ENCODE measurements at regions not wholly inside any gene's neighbourhood (a gene's known extent, or its start where the extent isn't known, plus 50 kb on each side); places are given as distances from the start of the nearest gene placed in this dataset.

GRCh38 chr11:70930215-70930614 lies 322.2 kb downstream of the SHANK2 start:
- DNase-seq (ENCODE audit: low spot score) = no peak

DNA sequence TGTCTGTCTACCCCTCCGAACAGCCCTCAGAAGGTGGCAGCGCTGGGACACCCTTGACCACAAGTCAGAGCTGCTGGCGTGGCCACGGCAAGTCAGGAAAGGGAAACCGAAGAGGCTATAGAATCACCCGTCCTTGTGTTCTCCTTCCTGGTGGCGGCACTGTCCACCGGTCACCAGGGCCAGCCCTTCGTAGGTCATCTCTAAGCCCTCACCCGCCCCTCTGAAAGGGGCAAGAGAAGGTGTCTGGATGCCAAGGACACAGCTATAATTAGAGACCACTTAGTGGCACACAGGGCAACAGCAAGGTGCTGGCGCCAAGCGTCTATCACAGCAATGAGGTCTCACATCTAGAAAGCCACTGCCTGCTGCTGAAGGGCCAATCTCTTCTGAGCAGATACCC lies 320.9 kb downstream of the SHANK2 start:
- DNase-seq (ENCODE audit: low spot score) = no peak

DNA sequence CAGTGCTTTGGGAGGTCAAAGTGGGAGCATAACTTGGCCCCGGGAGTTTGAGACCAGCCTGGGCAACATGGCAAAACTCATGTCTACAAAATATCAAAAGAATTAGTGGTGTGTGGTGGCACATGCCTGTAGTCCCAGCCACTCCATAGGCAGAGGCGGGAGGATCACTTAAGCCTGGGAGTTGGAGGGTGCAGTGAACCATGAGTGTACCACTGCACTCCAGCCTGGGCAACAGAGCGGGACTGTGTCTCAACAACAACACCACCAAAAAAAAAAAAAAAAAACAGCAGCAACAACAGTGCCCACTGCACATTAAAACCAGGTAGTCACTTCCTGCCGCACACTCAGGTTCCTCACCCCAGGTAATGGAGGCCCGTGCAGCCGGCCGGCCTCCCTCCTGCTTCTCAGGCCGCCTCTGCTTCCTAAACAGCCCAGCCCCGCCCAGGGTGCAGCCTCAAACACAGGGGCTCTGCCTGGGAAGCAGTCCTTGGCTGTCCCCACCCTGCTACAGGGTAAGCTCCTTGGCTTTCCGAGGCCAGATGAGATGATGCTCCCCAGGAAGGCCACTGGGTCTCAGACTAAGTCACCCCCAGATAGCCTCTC lies 318.3 kb downstream of the SHANK2 start:
- no peak for DNase-seq (ENCODE audit: low spot score)

DNA sequence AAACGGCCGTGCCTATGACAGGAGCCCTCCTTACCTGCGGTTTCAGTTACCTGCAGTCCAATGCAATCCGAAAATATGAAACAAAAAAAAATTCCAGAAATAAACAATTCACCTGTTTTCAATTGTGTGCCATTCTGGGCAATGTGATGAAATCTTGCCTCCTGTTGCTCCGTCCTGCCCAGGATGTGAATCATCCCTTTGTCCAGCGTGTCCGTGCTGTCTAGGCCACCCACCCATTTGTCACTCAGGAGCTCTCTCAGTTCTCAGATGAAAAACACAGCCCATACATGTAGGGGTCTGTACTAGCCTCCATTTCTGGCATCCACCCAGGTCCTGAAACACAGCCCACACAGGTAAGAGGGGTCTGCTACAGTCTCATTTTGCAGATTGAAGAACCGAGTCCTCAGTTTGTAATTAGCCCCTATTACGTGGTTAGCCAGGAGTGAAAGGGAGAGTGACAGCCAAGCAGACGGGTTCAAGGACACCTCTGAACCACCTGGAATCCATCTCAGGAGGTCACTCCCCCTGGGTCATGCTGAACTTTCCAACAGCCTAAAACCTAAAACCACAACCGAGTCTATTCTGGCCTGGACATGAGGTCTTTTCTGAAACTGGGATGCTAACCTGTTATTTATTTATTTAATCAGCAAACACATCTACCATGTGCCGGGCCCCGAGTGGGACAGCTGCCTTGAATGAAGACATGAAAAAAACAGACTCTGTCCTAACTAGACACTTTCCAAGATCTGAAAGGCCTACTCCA lies 317.2 kb downstream of the SHANK2 start:
- no peak for DNase-seq (ENCODE audit: low spot score)

GRCh38 chr11:70942593-70942992 lies 309.8 kb downstream of the SHANK2 start:
- no peak for DNase-seq (ENCODE audit: low spot score)

DNA sequence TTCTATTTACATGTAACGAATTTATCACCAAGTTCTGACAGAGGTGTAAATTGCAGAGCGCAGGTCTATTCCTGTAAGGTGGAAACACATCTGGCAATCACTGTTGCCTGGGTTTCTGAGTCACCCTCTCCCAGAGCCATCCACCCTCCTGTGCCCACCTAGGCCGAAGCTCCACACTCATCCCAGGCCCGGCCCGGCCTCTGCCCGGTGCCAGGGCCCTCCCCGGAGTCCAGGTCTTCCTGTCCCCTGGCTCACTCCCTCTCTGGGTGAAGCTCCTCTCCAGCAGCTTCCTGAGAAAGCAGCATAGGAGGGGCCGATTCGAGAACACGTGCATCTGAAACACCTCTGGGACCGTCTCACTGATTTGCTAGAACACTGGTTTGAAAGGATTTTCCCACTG lies 308.2 kb downstream of the SHANK2 start:
- no peak for DNase-seq (ENCODE audit: low spot score)

DNA sequence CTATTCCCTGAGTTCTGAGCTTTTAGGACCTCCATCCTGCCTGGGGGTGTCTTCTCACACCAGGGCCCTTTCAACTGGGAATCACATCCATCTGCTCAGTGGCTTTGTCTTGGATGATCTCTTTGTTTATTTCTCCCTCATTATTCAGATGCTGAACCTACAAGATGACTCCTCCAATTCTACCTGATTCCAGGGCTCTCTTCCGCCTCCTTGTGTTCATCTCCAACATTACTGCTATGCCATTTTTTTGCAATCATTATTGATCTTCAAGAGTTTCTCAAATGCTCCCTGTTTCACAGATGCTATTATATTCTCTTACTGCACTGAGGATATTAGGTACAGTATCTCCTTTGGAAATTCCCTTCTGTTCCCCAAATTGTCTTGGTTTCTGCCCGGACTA lies 307.7 kb downstream of the SHANK2 start:
- DNase-seq (ENCODE audit: low spot score) = no peak

DNA sequence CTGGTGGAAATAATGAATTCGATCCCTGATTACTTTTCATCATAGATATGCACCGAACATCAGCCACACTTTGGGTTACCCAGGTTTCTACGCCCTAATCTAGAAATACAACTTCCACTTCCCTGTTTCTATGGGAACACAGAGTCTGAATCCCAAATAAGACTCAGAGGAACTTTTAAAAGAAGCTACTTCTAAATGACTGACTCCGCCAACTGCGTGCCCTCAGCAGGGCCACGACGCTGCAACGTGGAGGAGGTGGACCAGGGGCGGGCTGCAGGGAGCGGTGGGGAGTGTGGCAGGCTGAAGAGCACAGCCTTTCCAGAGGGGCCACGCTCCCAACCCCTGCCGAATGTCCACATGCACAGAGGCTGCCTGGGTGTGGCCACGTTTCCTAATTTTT lies 304.0 kb downstream of the SHANK2 start:
- DNase-seq (ENCODE audit: low spot score) = no peak

- no peak for DNase-seq (ENCODE audit: low spot score)
These were observed 303.4 kb downstream of the SHANK2 start for GRCh38 chr11:70948855-70949531.

DNA sequence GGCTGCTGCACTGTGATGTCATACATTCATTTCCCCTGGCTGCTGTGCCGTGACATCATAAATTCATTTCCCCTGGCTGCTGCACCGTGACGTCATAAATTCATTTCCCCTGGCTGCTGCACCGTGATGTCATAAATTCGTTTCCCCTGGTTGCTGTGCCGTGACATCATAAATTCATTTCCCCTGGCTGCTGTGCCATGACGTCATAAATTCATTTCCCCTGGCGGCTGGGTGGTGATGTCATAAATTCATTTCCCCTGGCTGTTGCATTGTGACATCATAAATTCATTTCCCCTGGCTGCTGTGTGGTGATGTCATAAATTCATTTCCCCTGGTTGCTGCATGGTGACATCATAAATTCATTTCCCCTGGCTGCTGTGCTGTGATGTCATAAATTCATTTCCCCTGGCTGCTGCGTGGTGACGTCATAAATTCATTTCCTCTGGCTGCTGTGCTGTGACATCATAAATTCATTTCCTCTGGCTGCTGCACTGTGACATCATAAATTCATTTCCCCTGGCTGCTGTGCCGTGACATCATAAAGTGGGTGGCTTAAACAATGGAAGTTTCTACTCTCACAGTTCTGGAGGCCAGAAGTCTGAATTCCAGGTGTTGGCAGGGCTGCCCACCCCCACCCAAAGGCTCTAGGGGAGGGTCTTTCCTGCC lies 301.1 kb downstream of the SHANK2 start:
- DNase-seq (ENCODE audit: low spot score) = no peak

GRCh38 chr11:70952191-70952590 lies 300.2 kb downstream of the SHANK2 start:
- DNase-seq (ENCODE audit: low spot score) = no peak

GRCh38 chr11:70953720-70954119 lies 298.7 kb downstream of the SHANK2 start:
- DNase-seq (ENCODE audit: low spot score) = no peak

DNA sequence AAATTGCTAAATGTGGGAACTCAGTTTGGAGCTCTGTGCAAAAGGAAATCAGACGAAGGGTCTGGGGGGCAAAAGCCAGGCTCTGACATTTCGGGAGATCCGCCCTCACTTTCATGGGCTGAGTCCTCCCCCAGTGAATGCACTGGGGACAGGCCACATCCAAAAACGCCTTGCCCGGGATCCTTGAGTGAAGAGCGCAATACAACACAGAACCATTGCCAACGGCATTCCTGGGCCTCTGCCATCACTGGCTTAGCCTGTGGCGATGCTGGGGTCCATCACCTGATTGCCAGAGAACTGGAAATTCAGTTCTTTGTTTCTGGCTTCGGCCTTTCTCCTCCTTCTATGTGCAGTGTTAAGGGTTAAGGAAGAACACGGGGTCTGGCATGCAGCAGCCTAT lies 297.9 kb downstream of the SHANK2 start:
- DNase-seq (ENCODE audit: low spot score) = no peak

Measured in LoVo (cell line).